Neural progenitor cell (in vitro differentiated cells): ENCODE measurements at regions not wholly inside any gene's neighbourhood (a gene's known extent, or its start where the extent isn't known, plus 50 kb on each side); places are given as distances from the start of the nearest gene placed in this dataset.
"Not testable (repeated sequence)": the region's sequence is repeated elsewhere in the genome, so short reads cannot be mapped to it uniquely, and the experiment has no call there.

Source experiments
- DNase-seq: peaks from one replicate; pipeline ENCODE4 v3.0.0-alpha.2; 2016; ENCODE audit warnings: low spot score
- H2AFZ ChIP-seq: fragments of 200-600 bp; sonication (generic); replicated peaks from 2 replicates; pipeline ENCODE4 v1.6.1; 2016; ENCODE audit warnings: antibody characterized with exemption
- H3F3A ChIP-seq: fragments of 200-600 bp; sonication (generic); 2 replicates; pipeline ENCODE4 v1.6.1; 2016; ENCODE audit warnings: antibody characterized with exemption, low read depth
- H3K27ac ChIP-seq: fragments of 200-600 bp; sonication (generic); 2 replicates; pipeline ENCODE4 v1.5.1; 2016; ENCODE audit warnings: mild to moderate bottlenecking
- H3K27me3 ChIP-seq: fragments of 200-600 bp; sonication (generic); 2 replicates; pipeline ENCODE4 v1.6.1; 2016; ENCODE audit warnings: mild to moderate bottlenecking, moderate library complexity
- H3K36me3 ChIP-seq: fragments of 200-600 bp; sonication (generic); 2 replicates; pipeline ENCODE4 v1.5.1; 2016
- H3K4me1 ChIP-seq: fragments of 200-600 bp; sonication (generic); 2 replicates; pipeline ENCODE4 v1.6.1; 2016; ENCODE audit warnings: mixed run types
- H3K4me2 ChIP-seq: fragments of 200-600 bp; sonication (generic); 2 replicates; pipeline ENCODE4 v1.6.1; 2016
- H3K4me3 ChIP-seq: fragments of 200-600 bp; sonication (generic); 2 replicates; pipeline ENCODE4 v1.5.1; 2016
- H3K79me2 ChIP-seq: fragments of 200-600 bp; sonication (generic); 2 replicates; pipeline ENCODE4 v1.6.1; 2016; ENCODE audit warnings: low read depth
- H3K9ac ChIP-seq: fragments of 200-600 bp; sonication (generic); 2 replicates; pipeline ENCODE4 v1.6.1; 2016
- H3K9me3 ChIP-seq: fragments of 200-600 bp; sonication (generic); 2 replicates; pipeline ENCODE4 v1.5.1; 2016; ENCODE audit warnings: low read depth
- H4K20me1 ChIP-seq: fragments of 200-600 bp; sonication (generic); 2 replicates; pipeline ENCODE4 v1.6.1; 2016; ENCODE audit warnings: low read depth
- H3K27ac Mint-ChIP-seq: 3 replicates; pipeline ENCODE4 v1.8.0; 2021; ENCODE audit warnings: mixed read lengths
- H3K27me3 Mint-ChIP-seq: 2 replicates; pipeline ENCODE4 v1.8.0; 2022; ENCODE audit warnings: low read depth, mild to moderate bottlenecking, inconsistent platforms, moderate library complexity, mixed read lengths; ENCODE audit not compliant: insufficient read depth
- H3K36me3 Mint-ChIP-seq: 3 replicates; pipeline ENCODE4 v1.8.0; 2021; ENCODE audit warnings: mixed read lengths
- H3K4me1 Mint-ChIP-seq: 3 replicates; pipeline ENCODE4 v1.8.0; 2021; ENCODE audit warnings: mixed read lengths
- H3K4me3 Mint-ChIP-seq: 3 replicates; pipeline ENCODE4 v1.8.0; 2021; ENCODE audit warnings: mild to moderate bottlenecking, moderate library complexity, mixed read lengths
- H3K9me3 Mint-ChIP-seq: 3 replicates; pipeline ENCODE4 v1.8.0; 2020; ENCODE audit warnings: mixed read lengths
- EZH2 ChIP-seq: fragments of 200-600 bp; sonication (generic); IDR thresholded peaks from 2 replicates; pipeline ENCODE4 v1.6.1; 2017; ENCODE audit warnings: antibody characterized with exemption, mild to moderate bottlenecking, moderate library complexity
- EZH2phosphoT487 ChIP-seq: fragments of 200-600 bp; sonication (generic); IDR thresholded peaks from 2 replicates; pipeline ENCODE4 v1.6.1; 2017; ENCODE audit warnings: antibody characterized with exemption
- TF ChIP-seq, protein P1 (sequence below): fragments of 200-600 bp; sonication (generic); IDR thresholded peaks from 2 replicates; pipeline ENCODE4 v1.5.1; 2017; ENCODE audit warnings: antibody characterized with exemption, mild to moderate bottlenecking

DNA sequence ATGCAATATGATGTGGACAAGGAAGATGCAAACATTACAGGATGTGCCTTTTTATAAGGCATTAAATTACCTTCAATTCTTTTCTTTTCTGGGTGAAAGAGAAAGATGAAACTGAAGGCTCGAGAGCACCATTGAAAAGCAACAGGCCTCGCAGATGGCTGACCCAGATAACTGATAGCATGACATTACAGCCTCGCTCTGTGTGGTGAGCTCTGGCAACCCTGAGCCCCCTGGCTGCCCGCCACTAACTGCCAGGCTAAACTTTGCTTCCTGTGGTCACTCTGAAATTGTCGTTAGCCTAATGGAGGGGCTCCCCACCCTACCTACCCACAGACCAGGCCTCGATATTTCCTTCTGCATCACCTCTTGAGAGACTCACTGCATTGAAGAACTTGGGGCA, 516.8 kb upstream of the FANCL start:
- Histone ChIP-seq H3K4me3 (no peak overlapping the region), H3K4me2 (no peak overlapping the region), H3K9me3 (no peaks in the 10 kb centered on the region), H3K27ac (no peak overlapping the region), H3K27me3 (no peaks in the 10 kb centered on the region), H2AFZ (no peak overlapping the region), H3F3A (no peaks in the 10 kb centered on the region), H3K9ac (no peak overlapping the region), H4K20me1 (no peaks in the 10 kb centered on the region), H3K4me1 (peaks cover 7% of the 10 kb centered on the region), H3K36me3 (no peaks in the 10 kb centered on the region), H3K79me2 (no peaks in the 10 kb centered on the region)
- H3K4me3 Mint-ChIP-seq: no peak overlapping the region
- H3K9me3 Mint-ChIP-seq: no peaks in the 10 kb centered on the region
- H3K36me3 Mint-ChIP-seq: no peaks in the 10 kb centered on the region
- H3K27ac Mint-ChIP-seq: no peak overlapping the region
- H3K27me3 Mint-ChIP-seq: peaks cover 8% of the 10 kb centered on the region
- DNase-seq: no peak
- H3K4me1 Mint-ChIP-seq: peaks cover 3% of the 10 kb centered on the region
- TF ChIP-seq EZH2 (no peak), EZH2phosphoT487 (no peak)
- TF ChIP-seq, protein P1, sequence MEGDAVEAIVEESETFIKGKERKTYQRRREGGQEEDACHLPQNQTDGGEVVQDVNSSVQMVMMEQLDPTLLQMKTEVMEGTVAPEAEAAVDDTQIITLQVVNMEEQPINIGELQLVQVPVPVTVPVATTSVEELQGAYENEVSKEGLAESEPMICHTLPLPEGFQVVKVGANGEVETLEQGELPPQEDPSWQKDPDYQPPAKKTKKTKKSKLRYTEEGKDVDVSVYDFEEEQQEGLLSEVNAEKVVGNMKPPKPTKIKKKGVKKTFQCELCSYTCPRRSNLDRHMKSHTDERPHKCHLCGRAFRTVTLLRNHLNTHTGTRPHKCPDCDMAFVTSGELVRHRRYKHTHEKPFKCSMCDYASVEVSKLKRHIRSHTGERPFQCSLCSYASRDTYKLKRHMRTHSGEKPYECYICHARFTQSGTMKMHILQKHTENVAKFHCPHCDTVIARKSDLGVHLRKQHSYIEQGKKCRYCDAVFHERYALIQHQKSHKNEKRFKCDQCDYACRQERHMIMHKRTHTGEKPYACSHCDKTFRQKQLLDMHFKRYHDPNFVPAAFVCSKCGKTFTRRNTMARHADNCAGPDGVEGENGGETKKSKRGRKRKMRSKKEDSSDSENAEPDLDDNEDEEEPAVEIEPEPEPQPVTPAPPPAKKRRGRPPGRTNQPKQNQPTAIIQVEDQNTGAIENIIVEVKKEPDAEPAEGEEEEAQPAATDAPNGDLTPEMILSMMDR: no peak

DNA sequence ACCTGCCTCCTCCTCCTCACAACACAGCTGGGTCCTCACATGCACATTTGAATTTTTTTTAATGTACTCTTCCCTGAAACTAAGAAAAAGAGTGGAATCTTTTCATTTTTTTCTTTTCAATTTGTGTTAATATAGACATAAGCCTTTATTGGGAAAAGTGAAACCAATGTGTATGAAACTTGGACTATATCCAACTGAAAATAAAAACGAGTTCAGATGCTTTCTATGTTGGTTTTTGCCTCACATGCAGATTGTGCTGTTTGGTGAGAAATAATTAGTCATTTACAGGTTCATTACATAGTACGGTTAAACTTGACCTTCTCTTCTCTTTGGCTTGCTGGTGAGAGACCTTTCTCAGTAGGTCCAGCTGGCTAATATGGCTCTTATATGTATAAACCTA, 515.2 kb upstream of the FANCL start:
- Histone ChIP-seq H3F3A (no peaks in the 10 kb centered on the region), H3K4me2 (no peak overlapping the region), H4K20me1 (no peaks in the 10 kb centered on the region), H3K27me3 (no peaks in the 10 kb centered on the region), H3K36me3 (no peaks in the 10 kb centered on the region), H3K9me3 (no peaks in the 10 kb centered on the region), H3K4me1 (no peaks in the 10 kb centered on the region), H3K9ac (no peak overlapping the region), H3K27ac (no peak overlapping the region), H3K79me2 (no peaks in the 10 kb centered on the region), H3K4me3 (no peak overlapping the region), H2AFZ (no peak overlapping the region)
- no peak overlapping the region for H3K27ac Mint-ChIP-seq
- no peak for DNase-seq
- H3K4me1 Mint-ChIP-seq: no peaks in the 10 kb centered on the region
- H3K27me3 Mint-ChIP-seq: peaks cover 8% of the 10 kb centered on the region
- H3K4me3 Mint-ChIP-seq: no peak overlapping the region
- no peaks in the 10 kb centered on the region for H3K36me3 Mint-ChIP-seq
- TF ChIP-seq, protein P1: no peak
- no peak for TF ChIP-seq EZH2
- TF ChIP-seq EZH2phosphoT487: no peak
- peaks cover 8% of the 10 kb centered on the region for H3K9me3 Mint-ChIP-seq

DNA sequence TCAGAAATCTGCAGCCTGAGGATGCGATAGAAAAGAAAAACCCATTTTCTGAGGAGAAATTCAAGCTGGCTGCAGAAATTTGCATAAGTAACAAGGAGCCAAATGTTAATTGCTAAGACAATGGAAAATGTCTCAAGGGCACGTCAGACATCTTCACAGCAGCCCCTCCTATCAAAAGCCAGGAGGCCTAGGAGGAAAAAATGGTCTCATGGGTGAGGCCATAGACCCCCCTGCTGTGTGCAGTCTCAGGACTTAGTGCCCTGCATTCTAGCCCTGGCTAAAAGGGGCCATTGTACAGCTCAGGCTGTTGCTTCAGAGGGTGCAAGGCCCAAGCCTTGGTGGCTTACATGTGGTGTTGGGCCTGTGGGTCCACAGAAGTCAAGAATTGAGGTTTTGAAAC, 511.4 kb upstream of the FANCL start:
- H3K36me3 Mint-ChIP-seq, H3K9me3 ChIP-seq, H3K4me1 Mint-ChIP-seq, H3K36me3 ChIP-seq, H3K27ac ChIP-seq, H3K4me1 ChIP-seq, DNase-seq, H3K79me2 ChIP-seq, H3K4me2 ChIP-seq, H3K27ac Mint-ChIP-seq, H3K27me3 Mint-ChIP-seq, H4K20me1 ChIP-seq, H2AFZ ChIP-seq, H3K4me3 ChIP-seq, H3F3A ChIP-seq, H3K9me3 Mint-ChIP-seq, H3K9ac ChIP-seq, H3K4me3 Mint-ChIP-seq, H3K27me3 ChIP-seq: not testable (repeated sequence)

DNA sequence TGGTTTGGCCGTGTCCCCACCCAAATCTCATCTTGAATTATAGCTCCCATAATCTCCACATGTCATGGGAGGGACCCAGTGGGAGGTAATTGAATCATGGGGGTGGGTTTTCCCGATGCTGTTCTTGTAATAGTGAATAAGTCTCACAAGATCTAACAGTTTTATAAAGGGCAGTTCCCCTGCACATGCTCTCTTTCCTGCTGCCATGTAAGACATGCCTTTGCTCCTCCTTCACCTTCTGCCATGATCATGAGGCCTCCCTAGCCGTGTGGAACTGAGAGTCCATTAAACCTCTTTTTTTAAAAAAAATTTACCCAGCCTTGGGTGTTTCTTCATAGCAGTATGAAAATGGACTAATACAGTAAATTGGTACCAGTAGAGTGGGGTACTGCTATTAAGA, 510.6 kb upstream of the FANCL start:
- not testable (repeated sequence) for DNase-seq, H3K9me3 Mint-ChIP-seq, H2AFZ ChIP-seq, H3K4me1 Mint-ChIP-seq, H3K4me3 ChIP-seq, H3K27ac Mint-ChIP-seq, H3F3A ChIP-seq, H3K4me1 ChIP-seq, H3K79me2 ChIP-seq, H3K9me3 ChIP-seq, H3K36me3 Mint-ChIP-seq, H3K9ac ChIP-seq, H3K27me3 Mint-ChIP-seq, H3K4me2 ChIP-seq, H3K36me3 ChIP-seq, H3K27me3 ChIP-seq, H3K27ac ChIP-seq, H4K20me1 ChIP-seq, H3K4me3 Mint-ChIP-seq
